GM12864 (cell line): ENCODE measurements at regions not wholly inside any gene's neighbourhood (a gene's known extent, or its start where the extent isn't known, plus 50 kb on each side); places are given as distances from the start of the nearest gene placed in this dataset.
"Not testable (repeated sequence)": the region's sequence is repeated elsewhere in the genome, so short reads cannot be mapped to it uniquely, and the experiment has no call there.

Experiments used
- DNase-seq: peaks from one replicate; pipeline ENCODE4 v3.0.0-alpha.2; 2011; ENCODE audit warnings: low read depth
- H3K4me3 ChIP-seq: 2 replicates; pipeline ENCODE4 v1.5.1; 2011; ENCODE audit warnings: mild to moderate bottlenecking, low read depth, low read length, control low read depth
- TF ChIP-seq, protein P1 (sequence below): IDR thresholded peaks from 2 replicates; pipeline ENCODE4 v1.5.1; 2011; ENCODE audit warnings: low read depth, mild to moderate bottlenecking, moderate library complexity, low read length, control low read depth, inconsistent platforms; ENCODE audit errors: missing control alignments

DNA sequence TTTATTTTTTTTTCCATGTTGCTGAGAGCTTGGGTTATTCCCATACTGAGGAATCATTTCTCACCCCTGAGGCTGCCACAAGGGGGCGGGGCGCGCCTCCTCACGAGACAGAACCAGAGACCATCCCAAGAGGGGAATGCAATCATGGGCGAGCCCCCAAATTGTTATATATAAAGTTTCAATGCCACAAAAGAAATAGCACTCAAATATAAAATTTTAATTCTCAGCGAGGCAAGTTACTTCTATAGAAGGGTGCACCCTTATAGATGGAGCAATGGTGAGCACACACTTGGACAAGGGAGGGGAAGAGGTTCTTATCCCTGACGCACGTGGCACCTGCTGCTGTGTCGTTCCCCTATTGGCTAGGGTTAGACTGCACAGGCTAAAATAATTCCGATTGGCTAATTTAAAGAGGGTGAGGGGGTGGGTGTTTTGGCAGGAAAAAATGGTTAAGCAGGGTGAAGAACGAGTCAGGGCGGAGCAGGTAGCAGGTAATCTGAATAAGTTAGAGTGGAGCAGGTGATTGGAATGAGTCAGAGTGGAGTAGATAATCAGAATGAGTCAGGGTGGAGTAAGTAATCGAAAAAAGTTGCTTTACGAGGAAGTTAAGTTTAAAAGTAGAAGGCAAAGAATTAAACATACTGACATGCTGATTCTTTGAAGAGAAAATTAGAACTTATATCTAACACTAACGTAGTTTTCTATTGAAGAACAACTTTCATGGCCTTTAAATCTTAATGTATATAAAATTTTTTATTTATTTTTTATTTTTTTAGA lies 177.5 kb downstream of the MTCL1 start:
- DNase-seq: no peak
- no peak overlapping the region for H3K4me3 ChIP-seq

GRCh38 chr18:8883409-8883668 lies 178.0 kb downstream of the MTCL1 start:
- no peak for DNase-seq
- TF ChIP-seq, protein P1, sequence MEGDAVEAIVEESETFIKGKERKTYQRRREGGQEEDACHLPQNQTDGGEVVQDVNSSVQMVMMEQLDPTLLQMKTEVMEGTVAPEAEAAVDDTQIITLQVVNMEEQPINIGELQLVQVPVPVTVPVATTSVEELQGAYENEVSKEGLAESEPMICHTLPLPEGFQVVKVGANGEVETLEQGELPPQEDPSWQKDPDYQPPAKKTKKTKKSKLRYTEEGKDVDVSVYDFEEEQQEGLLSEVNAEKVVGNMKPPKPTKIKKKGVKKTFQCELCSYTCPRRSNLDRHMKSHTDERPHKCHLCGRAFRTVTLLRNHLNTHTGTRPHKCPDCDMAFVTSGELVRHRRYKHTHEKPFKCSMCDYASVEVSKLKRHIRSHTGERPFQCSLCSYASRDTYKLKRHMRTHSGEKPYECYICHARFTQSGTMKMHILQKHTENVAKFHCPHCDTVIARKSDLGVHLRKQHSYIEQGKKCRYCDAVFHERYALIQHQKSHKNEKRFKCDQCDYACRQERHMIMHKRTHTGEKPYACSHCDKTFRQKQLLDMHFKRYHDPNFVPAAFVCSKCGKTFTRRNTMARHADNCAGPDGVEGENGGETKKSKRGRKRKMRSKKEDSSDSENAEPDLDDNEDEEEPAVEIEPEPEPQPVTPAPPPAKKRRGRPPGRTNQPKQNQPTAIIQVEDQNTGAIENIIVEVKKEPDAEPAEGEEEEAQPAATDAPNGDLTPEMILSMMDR: no peak
- H3K4me3 ChIP-seq: no peak overlapping the region

More for the DNA sequence above, 177.5 kb downstream of the MTCL1 start:
- TF ChIP-seq, protein P1: peak; percentile 3

GRCh38 chr18:8887877-8888276 lies 182.5 kb downstream of the MTCL1 start:
- DNase-seq, H3K4me3 ChIP-seq: not testable (repeated sequence)

GRCh38 chr18:8889489-8889888 lies 184.1 kb downstream of the MTCL1 start:
- TF ChIP-seq, protein P1: no peak
- no peak overlapping the region for H3K4me3 ChIP-seq
- no peak for DNase-seq

- H3K4me3 ChIP-seq: not testable (repeated sequence)
Observed at GRCh38 chr18:8890503-8890902, 185.1 kb downstream of the MTCL1 start.

DNA sequence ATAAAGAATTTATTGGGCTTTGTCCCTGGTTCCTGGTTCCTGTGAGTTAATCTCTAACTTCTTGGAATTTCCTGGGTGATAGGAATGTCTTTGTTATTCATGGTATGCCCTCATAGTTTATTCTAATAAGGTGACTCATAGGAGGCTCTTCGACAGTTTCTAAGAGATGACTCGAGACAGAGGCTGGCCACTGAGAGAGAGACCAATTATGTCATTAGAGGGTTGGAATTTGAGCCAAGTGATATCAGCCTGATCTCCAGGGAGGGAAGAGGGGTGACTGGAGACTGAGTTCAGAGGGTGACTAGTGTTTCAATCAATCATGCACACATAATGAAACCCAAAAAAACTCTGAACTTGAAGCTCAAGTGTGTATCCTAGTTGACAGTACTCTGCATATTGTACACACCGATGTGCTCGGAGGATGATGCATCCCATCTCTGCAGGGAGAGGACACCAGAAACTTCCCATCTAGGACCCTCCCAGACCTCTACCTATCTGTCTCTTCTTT lies 185.7 kb downstream of the MTCL1 start:
- TF ChIP-seq, protein P1: no peak
- H3K4me3 ChIP-seq: no peak overlapping the region
- DNase-seq: no peak

More at GRCh38 chr18:8890503-8890902, 185.1 kb downstream of the MTCL1 start:
- not testable (repeated sequence) for DNase-seq

DNA sequence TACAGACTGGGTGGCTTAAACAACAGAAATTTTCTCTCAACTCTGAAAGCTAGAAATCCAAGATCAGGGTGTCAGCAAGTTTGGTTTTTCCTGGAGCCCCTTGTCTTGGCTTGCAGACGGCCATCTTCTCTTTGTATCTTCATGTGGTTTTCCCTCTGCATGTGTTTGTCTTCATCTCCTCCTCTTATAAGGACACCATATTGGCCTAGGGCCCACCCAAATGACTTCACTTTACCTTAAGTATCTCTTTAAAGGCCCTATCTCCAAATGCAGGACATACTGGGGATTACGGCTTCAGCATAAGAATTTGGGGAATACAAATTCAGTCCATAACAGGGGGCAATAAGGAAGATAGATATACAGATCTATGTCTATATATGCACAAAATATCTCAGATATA lies 187.9 kb downstream of the MTCL1 start:
- no peak for DNase-seq
- no peak overlapping the region for H3K4me3 ChIP-seq
- TF ChIP-seq, protein P1: no peak

- no peak overlapping the region for H3K4me3 ChIP-seq
- TF ChIP-seq, protein P1: no peak
- no peak for DNase-seq
Observed at GRCh38 chr18:8893628-8894231, 188.4 kb downstream of the MTCL1 start.
